IPS-NIHi11 (cell line): ENCODE measurements at regions not wholly inside any gene's neighbourhood (a gene's known extent, or its start where the extent isn't known, plus 50 kb on each side); places are given as distances from the start of the nearest gene placed in this dataset.
"Not testable (repeated sequence)": the region's sequence is repeated elsewhere in the genome, so short reads cannot be mapped to it uniquely, and the experiment has no call there.

Source experiments
- DNase-seq: peaks from one replicate; pipeline ENCODE4 v3.0.0; 2012; ENCODE audit warnings: mixed read lengths, low spot score

DNA sequence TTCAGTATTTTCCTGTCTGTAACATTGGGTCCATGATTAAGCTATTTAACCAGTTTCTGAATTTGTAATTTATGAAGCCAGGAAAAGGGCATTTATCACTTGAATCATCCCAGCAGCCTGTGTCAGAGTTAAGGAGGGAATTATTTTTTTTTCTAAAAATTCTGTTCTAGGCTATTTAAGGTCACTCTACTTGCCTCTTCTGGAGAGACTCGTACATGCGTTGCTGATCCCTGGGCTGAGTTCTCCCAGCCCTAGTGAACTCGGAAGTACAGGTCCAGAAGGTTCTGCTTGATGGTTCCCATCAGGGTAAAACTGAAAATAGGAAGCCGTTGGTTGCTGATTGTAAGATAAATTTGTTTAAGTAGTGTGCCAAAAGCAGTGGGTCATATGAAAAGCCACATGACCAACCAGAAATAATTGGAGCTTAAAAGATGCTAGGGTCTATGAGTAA is 90.7 kb downstream of the GPR88 start:
- no peak for DNase-seq

GRCh38 chr1:100629391-100629790 is 90.2 kb upstream of the VCAM1 start:
- no peak for DNase-seq

GRCh38 chr1:100631015-100631551 is 88.5 kb upstream of the VCAM1 start:
- no peak for DNase-seq

- no peak for DNase-seq
These were observed 76.7 kb upstream of the VCAM1 start for GRCh38 chr1:100642826-100643225.

DNA sequence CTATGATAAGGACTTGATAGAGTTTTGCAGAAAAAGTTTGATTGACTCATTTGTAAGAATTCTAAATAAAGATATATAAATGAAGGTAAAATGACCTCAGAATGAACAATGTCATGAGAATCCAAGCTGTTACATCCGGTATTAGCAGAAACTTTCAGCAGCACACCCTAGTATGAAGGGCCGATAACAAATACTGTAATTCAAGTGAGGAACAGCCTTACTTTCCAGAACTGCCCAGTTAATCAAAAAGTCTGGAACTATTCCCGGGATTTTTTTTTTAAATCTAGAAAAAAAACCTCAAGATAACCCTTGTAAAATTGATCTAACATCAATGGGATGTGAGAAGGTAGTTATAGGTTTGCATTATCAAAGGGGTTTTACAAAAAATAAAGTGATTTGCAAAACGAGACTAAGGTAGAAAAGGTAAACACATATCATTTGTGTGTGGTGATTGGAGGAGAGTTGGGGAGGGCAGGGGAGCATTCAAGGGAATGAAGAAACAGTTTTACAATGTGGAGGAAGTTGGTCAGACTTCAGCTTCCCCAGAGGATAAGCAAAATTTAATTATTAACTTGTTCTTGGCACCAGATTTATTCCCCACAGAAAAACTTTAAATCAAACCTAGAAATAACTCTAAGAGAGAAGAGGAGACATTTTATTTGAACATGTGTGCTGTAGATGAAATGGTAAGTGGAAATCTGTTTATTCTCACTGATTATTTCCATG is 75.9 kb upstream of the VCAM1 start:
- DNase-seq, result no peak

- DNase-seq, result no peak
These were observed 73.5 kb upstream of the VCAM1 start for GRCh38 chr1:100646001-100646400.

DNA sequence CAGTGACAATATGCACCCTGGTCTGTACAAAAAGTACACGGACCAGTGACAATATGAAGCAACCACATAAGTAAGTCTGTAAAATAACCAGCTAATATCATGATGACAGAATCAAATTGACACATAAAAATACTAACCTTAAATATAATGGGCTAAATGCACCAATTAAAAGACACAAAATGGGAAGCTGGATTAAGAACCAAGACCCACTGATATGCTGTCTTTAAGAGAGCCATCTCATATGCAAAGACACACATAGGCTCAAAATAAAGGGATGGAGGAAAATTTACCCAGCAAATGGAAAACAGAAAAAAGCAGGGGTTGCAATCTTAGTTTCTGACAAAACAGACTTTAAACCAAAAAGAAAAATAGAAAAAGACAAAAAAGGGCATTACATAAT is 70.4 kb upstream of the VCAM1 start:
- DNase-seq, result no peak

GRCh38 chr1:100657876-100658715 is 61.4 kb upstream of the VCAM1 start:
- DNase-seq, result no peak

- DNase-seq, result no peak
These were observed 60.9 kb upstream of the VCAM1 start for GRCh38 chr1:100658716-100659026.

- DNase-seq, result no peak
These were observed 58.4 kb upstream of the VCAM1 start for GRCh38 chr1:100661176-100661575.

DNA sequence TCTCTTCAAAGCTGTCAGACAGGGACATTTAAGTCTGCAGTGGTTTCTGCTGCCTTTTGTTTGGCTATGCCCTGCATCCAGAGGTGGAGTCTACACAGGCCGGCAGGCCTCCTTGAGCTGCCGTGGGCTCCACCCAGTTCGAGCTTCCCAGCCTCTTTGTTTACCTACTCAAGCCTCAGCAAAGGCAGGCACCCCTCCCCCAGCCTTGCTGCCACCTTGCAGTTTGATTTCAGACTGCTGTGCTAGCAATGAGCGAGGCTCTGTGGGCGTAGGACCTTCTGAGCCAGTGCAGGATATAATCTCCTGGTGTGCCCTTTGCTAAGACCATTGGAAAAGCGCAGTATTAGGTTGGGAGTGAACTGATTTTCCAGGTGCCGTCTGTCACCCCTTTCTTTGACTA is 51.0 kb upstream of the VCAM1 start:
- DNase-seq, result not testable (repeated sequence)
